HG02678 (cell line): ENCODE measurements at regions not wholly inside any gene's neighbourhood (a gene's known extent, or its start where the extent isn't known, plus 50 kb on each side); places are given as distances from the start of the nearest gene placed in this dataset.

Experiments
- ATAC-seq: cut with Tn5 transposase; IDR thresholded peaks from one replicate; pipeline ENCODE4 v1.9.1; 2021; ENCODE audit warnings: mild to moderate bottlenecking, moderate library complexity; ENCODE audit not compliant: unreplicated experiment

- ATAC-seq = no peak
These were observed 209.0 kb downstream of the TTLL2 start for GRCh38 chr6:167533851-167534250.

- ATAC-seq = no peak
These were observed 212.9 kb downstream of the TTLL2 start for GRCh38 chr6:167537816-167538215.

- ATAC-seq = no peak
These were observed 213.9 kb downstream of the TTLL2 start for GRCh38 chr6:167538746-167539145.

- ATAC-seq = no peak
These were observed 215.9 kb downstream of the TTLL2 start for GRCh38 chr6:167540796-167541195.

GRCh38 chr6:167541544-167541943, 216.7 kb downstream of the TTLL2 start:
- no peak for ATAC-seq

GRCh38 chr6:167543602-167544497, 219.0 kb downstream of the TTLL2 start:
- ATAC-seq = no peak

GRCh38 chr6:167546611-167547327, 221.9 kb downstream of the TTLL2 start:
- ATAC-seq = no peak

- ATAC-seq = no peak
These were observed 222.4 kb downstream of the TTLL2 start for GRCh38 chr6:167547328-167547692.

GRCh38 chr6:167547751-167548150, 222.9 kb downstream of the TTLL2 start:
- ATAC-seq = no peak

- no peak for ATAC-seq
These were observed 223.6 kb downstream of the TTLL2 start for GRCh38 chr6:167548451-167548850.

GRCh38 chr6:167549213-167549612, 224.3 kb downstream of the TTLL2 start:
- no peak for ATAC-seq

GRCh38 chr6:167550941-167551627, 226.2 kb downstream of the TTLL2 start:
- ATAC-seq = no peak

GRCh38 chr6:167551628-167552257, 226.9 kb downstream of the TTLL2 start:
- ATAC-seq = no peak

- no peak for ATAC-seq
These were observed 227.4 kb downstream of the TTLL2 start for GRCh38 chr6:167552258-167552630.

GRCh38 chr6:167552961-167553735, 228.3 kb downstream of the TTLL2 start:
- ATAC-seq = no peak

GRCh38 chr6:167553736-167554119, 228.8 kb downstream of the TTLL2 start:
- no peak for ATAC-seq

- no peak for ATAC-seq
These were observed 230.0 kb downstream of the TTLL2 start for GRCh38 chr6:167554854-167555253.

- ATAC-seq = no peak
These were observed 230.9 kb downstream of the TTLL2 start for GRCh38 chr6:167555836-167556235.

GRCh38 chr6:167557675-167558074, 232.8 kb downstream of the TTLL2 start:
- no peak for ATAC-seq
